HG03571 (cell line): ENCODE measurements at regions not wholly inside any gene's neighbourhood (a gene's known extent, or its start where the extent isn't known, plus 50 kb on each side); places are given as distances from the start of the nearest gene placed in this dataset.

ENCODE experiments used
- ATAC-seq: cut with Tn5 transposase; IDR thresholded peaks from one replicate; pipeline ENCODE4 v1.9.1; 2021; ENCODE audit not compliant: unreplicated experiment

DNA sequence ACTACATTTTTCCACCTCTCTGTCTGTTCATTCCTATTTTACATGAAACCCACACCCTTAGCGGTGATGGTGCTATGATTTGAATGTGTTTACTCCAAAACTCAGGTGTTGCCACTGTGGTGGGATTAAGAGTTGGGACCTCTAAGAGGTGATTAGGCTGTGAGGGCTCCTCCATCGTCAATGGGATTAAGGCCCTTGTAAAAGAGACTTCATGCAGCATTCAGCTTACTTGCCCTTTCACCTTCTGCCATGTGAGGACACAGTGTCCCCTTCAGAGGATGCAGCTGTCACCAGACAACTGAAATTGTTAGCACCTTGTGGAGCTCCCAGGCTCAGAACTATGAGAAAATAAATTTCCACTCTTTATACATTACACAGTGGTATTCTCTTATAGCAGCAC is 182.2 kb downstream of the NOC3L start:
- ATAC-seq: no peak

DNA sequence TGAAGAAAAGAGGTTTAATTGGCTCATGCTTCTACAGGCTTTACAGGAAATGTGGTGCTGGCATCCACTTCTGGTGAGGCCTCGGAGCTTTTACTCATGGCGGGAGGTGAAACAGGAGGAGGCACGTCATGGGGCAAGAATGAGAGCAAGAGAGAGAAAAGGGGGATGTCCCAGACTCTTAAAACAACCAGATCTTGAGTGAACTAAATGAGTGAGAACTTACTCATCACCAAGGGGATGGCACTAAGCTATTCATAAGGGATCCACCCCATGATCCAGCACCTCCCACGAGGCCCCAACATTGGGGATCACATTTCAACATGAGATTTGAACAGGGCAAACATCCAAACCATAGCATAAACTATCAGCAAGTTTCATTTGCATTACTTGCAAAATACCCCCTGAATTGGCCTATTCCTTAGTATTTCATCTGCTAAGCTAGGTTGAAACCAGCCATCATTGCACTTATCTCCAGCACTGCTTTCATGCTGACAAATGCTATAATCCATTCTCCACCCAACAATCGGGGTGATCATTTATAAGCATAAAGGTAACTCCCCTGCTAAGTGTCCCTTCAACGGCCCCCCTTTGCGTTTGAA is 179.0 kb downstream of the NOC3L start:
- ATAC-seq: no peak

- ATAC-seq: no peak
Measured at GRCh38 chr10:94186722-94187121, 176.0 kb downstream of the NOC3L start.

DNA sequence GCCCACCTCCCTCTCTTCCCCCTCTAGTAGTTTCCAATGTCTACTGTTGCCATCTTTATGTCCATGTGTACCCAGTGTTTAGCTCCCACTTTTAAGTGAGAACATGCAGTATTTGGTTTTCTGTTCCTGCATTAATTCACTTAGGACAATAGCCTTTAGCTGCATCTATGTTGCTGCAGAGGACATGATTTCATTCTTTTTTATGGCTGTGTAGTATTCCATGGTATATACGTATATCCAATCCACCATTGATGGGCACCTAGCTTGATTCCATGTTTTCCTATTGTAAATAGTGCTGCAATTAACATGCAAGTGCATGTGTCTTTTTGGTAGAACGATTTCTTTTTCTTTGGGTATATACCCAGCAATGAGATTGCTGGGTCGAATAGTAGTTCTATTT is 170.4 kb downstream of the NOC3L start:
- ATAC-seq: no peak

DNA sequence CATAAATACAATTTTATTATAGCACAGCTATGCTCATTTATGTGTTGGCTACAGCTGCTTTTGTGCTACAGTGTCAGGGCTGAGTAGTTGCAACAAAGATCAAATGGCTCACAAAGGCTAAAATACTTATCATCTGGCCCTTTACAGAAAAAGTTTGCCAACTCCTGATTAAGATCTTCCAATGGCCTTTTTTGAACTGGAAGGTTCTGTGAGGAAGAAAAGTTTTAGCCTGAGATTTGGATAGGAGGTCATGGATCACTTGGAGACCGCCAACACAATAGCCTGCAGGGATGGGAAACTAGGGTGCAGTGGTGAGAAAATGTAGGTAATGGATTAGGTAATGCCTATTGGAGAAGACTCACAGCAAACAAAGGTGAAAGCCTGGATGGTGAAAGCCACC is 169.8 kb downstream of the NOC3L start:
- no peak for ATAC-seq

DNA sequence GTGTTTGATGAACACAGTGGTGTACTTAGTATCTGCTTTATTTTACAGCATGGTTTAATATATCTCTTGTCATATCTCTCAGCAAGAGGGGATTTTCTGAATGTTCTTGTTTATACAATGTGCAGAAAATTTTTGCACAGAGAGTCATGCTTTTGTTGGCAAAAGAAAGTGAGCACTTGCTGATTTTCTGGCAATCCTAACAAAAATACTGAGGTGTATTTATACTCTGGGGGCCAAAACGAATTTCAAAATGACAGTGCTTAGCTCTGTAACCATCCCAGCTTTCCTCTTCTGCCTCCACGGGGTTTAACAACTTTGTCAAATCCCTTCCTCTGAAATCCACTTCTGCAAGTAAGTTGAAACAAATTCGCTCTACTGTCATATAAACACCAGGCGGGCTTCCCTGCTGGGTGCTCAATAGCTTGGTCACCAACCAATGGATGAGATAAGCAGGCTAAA is 169.2 kb downstream of the NOC3L start:
- no peak for ATAC-seq

DNA sequence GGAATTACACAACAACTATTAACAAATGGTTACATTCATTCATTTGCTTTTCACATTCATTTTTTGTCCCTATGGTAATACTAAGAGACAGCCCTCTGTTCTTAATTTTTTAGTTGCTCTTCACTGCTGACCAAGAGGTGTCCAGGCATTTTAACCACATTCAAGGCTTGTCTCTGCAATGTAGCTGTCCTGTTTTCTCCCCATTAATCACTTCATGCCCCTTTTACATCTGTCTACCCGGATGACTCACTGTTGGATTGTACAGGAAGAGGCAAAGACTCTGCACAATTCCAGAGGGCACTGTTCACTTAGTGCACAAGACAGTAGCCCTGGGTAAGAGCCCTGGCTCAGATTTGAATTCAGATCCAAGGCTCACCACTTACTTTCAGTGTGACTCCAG is 168.5 kb downstream of the NOC3L start:
- no peak for ATAC-seq

DNA sequence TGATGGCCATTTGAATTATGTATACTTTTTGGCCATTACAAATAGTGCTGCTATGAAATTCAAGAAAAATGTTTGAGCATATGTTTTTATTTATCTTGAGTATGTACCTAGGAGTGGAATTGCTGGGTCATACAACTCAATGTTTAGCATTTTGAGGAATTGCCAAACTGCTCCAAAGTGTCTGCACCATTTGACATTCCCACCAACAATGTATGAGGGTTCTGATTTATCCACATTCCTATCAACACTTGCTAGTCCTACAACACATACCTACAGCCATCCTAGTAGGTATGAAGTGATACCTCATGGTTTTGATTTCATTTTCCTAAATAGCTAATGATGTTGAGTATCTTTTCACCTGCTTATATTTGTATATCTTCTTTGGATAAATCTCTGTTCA is 165.5 kb downstream of the NOC3L start:
- no peak for ATAC-seq

DNA sequence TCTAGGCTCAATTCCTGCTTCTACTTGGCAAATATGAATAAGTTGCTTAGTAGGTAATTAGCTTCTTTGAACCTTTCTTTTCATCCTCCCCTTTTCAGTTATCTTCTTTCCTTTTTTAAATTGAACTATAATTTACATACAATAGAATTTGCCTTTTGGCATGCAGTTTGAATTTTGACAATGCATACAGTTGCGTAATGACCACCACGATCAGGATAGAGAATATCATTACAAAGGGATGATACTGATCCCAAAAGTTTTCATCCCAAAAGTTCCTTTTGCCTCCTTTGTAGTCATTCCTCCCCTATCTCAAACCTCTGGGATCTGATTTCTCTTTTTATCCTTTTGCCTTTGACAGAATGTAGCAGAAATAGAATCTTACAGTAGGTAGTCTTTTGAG is 164.4 kb downstream of the NOC3L start:
- no peak for ATAC-seq

- ATAC-seq: no peak
Measured at GRCh38 chr10:94199565-94199964, 163.2 kb downstream of the NOC3L start.

DNA sequence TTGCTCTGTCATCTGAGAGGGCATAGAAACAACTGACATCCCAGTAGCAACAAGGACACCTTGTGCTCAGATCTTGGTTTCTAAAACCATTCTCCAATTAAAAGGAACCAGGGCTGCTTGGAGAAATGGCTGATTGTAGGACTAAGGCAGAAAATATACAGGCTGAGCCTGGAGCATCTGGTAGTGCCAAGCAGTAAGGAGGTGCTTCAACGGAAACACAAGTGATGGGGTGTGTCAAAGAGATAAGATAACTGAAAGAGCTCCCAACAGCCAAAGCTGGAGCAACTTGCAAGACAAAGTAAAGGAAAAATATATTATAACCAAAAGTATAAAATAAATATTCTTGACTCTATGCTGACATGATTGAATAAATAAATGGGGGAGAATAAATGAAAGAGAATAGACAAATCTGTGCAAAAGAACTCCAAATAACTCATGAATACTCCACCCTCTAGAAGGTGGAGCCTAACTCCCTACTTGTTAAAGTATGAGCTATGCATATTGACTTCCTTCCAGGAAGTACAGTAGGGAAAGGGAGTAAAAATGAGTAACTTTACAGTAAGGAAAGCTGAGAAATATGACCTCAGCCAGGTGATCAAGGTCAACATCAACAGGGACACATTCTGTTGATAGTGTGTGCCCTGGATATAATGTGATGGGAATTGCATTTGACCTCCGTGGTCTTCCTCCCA is 162.4 kb downstream of the NOC3L start:
- no peak for ATAC-seq

GRCh38 chr10:94205396-94205831 is 157.3 kb downstream of the NOC3L start:
- ATAC-seq: no peak

DNA sequence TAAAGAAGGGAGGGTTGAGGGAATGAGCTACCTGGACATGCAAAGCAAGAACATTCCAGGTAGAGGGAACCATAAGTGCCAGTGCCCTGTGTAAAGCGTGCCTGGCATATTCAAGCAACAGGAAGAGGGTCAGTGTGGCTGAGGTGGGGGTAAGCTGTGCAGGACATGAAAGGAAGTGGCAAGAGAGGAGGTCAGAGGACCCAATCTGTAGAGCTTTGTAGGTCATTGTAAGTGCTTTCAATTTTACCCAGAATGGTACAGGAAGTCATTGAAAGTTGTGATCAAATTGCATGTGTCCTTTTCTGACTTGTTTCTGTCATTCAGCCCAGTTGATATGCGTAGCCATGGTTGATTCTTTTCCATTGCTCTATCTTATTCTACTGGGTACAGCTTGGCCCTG is 156.6 kb downstream of the NOC3L start:
- ATAC-seq: no peak

DNA sequence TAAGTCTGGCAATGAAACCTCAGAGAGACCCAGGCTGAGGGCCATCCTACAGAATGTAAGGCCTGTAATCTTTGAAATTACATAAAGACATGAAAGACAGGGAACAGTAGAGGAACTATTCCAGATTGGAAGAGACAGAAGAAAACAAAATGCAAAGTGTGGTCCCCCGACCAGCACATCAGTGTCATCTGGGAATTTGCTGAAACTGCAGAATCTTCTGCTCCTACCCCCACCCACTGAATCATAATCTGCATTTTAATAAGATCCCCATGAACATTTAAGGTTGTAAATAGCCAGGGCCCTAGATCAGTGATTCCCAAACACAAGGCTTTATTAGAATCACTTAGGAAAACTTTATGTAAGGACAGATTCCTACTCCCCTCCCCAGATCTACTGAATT is 154.4 kb downstream of the NOC3L start:
- no peak for ATAC-seq

GRCh38 chr10:94210440-94211168 is 152.1 kb downstream of the NOC3L start:
- no peak for ATAC-seq

GRCh38 chr10:94211169-94211510 is 151.6 kb downstream of the NOC3L start:
- no peak for ATAC-seq

- no peak for ATAC-seq
Measured at GRCh38 chr10:94213001-94213530, 149.7 kb downstream of the NOC3L start.

DNA sequence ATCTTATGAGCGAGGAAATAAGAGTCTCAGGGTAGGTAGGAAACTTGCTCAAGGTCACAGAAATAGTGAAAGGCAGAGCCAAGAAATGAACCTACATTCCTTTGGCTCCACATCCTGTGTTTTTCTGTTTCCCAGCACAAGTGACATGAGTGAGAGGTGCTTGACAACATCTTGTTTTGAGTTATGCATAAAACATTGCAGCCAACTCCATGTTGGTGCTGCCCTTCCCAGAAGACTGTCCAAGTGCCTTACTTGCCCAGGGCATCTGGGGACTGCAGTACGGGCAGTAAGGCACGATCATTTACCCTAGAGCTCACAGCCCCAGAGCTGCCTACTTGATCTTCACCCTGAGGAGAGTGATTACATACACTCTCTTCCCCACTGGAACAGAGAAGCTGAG is 148.8 kb downstream of the NOC3L start:
- no peak for ATAC-seq

- no peak for ATAC-seq
Measured at GRCh38 chr10:94214481-94214893, 148.3 kb downstream of the NOC3L start.

GRCh38 chr10:94216201-94216600 is 146.5 kb downstream of the NOC3L start:
- no peak for ATAC-seq

GRCh38 chr10:94217411-94217810 is 145.3 kb downstream of the NOC3L start:
- no peak for ATAC-seq
